ENCODE measurements at regions not wholly inside any gene's neighbourhood (a gene's known extent, or its start where the extent isn't known, plus 50 kb on each side); places are given as distances from the start of the nearest gene placed in this dataset.
"Not testable (repeated sequence)": the region's sequence is repeated elsewhere in the genome, so short reads cannot be mapped to it uniquely, and the experiment has no call there.

DNA sequence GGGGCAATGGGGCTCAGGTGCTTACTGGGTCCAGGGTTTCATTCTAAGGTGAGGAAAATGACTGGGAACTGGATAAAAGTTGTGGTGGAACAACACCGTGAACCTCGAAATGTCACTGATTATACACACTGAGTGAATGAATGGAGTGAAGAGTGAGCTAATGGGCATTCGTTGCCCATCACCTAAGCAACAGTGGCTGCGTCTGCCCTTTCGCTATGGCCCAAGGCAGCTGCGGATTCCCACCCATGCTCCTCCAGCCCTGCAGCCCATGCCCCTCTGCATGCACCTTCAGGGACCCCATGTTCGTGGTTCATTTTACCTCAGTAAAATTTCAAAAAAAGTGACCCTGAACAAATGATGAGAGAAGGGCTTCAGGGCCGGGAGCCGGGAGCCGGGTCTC lies 196.3 kb downstream of the CTTN start:
- Mint-ChIP-seq H3K36me3 (no peaks in the 10 kb centered on the region), H3K4me1 (peaks cover 6 to 12% (median 9%) of the 10 kb centered on the region in 4 donors), H3K9me3 (peaks cover 0 to under 1% (median 0%) of the 10 kb centered on the region in 9 donors), H3K4me3 (no peak overlapping the region), H3K27me3 (peaks cover 12 to 40% (median 24%) of the 10 kb centered on the region in 5 donors), H3K27ac (no peak overlapping the region)
- ATAC-seq (no peak), DNase-seq (peak in 1 of 10 donors; percentile 35)
- POLR2A ChIA-PET, result no interaction called here

DNA sequence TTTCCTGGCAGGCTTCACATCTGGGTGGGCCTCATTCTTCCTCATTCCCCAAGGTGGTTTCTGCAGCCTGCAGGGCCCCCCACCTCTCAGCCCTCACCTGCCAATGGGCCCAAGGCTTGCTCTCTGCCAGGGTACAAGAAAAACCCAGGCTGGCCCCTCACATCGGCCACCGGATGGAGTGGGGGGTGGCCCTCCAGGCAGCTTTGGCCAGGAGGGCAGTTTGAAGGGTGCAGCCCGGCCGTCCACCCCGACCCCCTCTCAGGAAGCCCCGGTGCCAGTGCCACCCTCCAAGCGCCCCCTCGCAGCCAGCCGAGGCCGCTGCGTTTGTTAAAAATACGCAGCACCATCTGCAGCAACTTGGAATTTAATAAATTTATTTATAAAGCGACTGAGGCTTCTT lies 196.7 kb downstream of the CTTN start:
- DNase-seq (no peak), ATAC-seq (no peak)
- Mint-ChIP-seq H3K9me3 (no peaks in the 10 kb centered on the region), H3K4me1 (peaks cover 3 to 9% (median 6%) of the 10 kb centered on the region in 4 donors), H3K4me3 (no peak overlapping the region), H3K27ac (no peak overlapping the region), H3K36me3 (no peaks in the 10 kb centered on the region), H3K27me3 (peaks cover 11 to 36% (median 23%) of the 10 kb centered on the region in 5 donors)
- POLR2A ChIA-PET, result no interaction called here

DNA sequence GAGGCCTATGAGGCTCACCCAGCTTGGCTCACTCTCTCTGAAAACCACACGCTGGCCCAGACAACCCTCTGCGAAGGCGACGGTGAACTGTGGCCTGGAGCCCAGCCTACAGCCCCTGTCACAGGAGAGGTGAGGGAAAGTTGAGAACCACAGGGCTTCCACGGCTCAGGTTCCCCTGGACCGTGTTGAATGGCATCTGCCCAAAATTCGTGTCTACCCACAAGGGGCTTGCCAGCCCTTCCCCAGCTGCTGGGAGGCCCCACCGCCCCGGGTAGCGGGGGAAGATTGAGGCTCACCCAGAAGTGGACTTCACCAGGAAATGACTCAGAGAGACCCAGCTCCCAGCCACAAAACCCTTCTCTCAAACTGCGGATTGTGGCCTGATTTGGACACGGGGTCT lies 197.1 kb downstream of the CTTN start:
- POLR2A ChIA-PET, result no interaction called here
- Mint-ChIP-seq H3K4me1 (peaks cover 0 to 4% (median 3%) of the 10 kb centered on the region in 4 donors), H3K27ac (no peak overlapping the region), H3K36me3 (no peaks in the 10 kb centered on the region), H3K9me3 (no peaks in the 10 kb centered on the region), H3K27me3 (peaks cover 11 to 36% (median 23%) of the 10 kb centered on the region in 5 donors), H3K4me3 (no peak overlapping the region)
- no peak for ATAC-seq
- no peak for DNase-seq

DNA sequence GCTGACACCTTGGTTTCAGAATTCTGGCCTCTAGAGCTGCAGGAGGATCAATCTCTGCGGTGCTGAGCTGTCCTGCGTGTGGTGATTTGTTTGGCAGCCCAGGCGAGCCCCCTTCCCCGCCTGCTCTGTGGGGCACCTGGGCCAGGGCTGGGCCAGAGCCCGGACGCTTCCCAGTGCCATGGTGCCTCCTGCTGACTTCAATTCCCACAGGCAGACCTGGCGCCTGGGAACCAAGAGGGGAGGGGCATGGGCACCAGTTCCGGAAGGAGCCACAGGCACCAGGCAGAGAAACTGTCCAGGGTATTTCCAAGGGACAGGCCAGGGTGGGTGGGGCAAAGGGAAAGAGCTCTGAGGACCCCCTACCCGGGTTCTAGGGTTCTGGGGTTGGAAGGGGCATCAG lies 197.8 kb downstream of the CTTN start:
- POLR2A ChIA-PET, result no interaction called here
- no peaks in the 10 kb centered on the region for H3K9me3 Mint-ChIP-seq
- no peaks in the 10 kb centered on the region for H3K36me3 Mint-ChIP-seq
- no peak overlapping the region for H3K27ac Mint-ChIP-seq
- ATAC-seq, result no peak
- H3K4me1 Mint-ChIP-seq, result no peaks in the 10 kb centered on the region
- no peak overlapping the region for H3K4me3 Mint-ChIP-seq
- no peak for DNase-seq
- H3K27me3 Mint-ChIP-seq, result peaks cover 8 to 31% (median 23%) of the 10 kb centered on the region in 5 donors

DNA sequence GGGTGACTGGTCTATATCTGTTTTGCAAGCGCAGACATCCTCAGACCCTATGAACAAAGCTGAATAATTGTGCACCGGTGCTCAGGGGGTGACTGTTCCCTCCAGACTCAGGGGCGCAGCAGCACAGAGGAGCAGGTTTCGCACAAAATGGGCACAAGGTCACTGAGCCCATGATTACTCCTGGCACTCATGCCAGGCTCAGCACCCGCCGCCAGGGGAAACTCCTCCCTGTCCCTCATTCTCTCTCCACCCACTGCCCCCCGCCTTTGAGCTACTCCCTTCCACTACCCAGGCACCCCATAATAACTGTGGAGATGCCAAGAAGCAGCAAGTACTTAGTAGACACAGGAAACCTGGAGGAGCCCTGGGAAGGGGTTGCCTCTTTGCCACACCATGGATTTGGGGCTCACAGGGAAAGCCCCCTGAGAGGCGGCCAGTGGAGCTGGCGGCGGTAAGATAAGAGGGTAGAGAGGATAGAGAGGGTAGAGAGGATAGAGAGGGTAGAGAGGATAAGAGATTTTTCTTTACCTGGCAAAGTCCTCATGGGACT lies 198.8 kb downstream of the CTTN start:
- no peak overlapping the region for H3K27ac Mint-ChIP-seq
- POLR2A ChIA-PET, result no interaction called here
- H3K36me3 Mint-ChIP-seq, result no peaks in the 10 kb centered on the region
- H3K27me3 Mint-ChIP-seq, result peaks cover 8 to 30% (median 23%) of the 10 kb centered on the region in 5 donors
- no peaks in the 10 kb centered on the region for H3K4me1 Mint-ChIP-seq
- ATAC-seq, result no peak
- H3K9me3 Mint-ChIP-seq, result no peaks in the 10 kb centered on the region
- no peak for DNase-seq
- H3K4me3 Mint-ChIP-seq, result no peak overlapping the region

DNA sequence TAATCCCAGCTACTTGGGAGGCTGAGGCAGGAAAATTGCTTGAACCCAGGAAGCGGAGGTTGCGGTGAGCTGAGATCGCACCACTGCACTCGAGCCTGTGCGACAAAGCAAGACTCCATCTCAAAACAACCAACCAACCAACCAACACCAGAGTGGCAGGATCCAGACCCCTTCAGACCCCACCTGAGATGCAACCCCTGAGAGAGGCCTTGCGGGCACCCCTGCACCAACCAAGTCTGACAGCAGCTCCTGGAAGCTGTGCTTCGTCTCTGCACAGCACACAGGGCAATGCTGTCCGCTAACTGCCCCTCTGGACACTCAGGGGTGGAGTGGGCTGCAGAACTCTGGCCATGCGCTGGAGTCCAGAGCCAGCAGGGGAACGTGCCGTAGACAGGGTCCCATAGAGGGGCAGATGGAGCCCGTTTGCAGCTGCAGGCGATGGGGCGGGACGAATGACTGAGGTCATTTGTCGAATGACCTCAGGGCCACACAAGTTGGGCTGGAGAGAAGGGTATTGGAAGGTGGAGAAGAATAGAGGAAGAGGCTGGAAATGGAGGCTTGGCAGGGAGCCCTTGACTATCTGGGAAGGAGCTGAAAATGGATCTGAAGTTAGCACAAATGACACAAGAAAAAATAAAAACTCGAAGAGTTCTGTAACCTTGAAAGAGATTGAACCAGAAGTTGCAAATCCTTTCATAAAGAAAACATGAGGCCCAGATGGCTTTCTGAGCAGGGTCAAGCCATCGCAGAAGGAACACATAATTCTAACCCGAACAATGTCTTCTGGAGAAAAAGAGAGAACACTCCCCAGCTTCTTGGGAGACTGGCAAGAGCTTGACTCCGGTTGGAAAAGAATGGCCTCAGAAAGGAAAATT lies 199.7 kb downstream of the CTTN start:
- DNase-seq (no peak), ATAC-seq (no peak)
- H3K4me1 Mint-ChIP-seq, result no peaks in the 10 kb centered on the region
- no peak overlapping the region for H3K27ac Mint-ChIP-seq
- H3K9me3 Mint-ChIP-seq, result no peaks in the 10 kb centered on the region
- no peak overlapping the region for H3K4me3 Mint-ChIP-seq
- no peaks in the 10 kb centered on the region for H3K36me3 Mint-ChIP-seq
- H3K27me3 Mint-ChIP-seq, result peaks cover 8 to 27% (median 19%) of the 10 kb centered on the region in 5 donors
- POLR2A ChIA-PET, result no interaction called here

DNA sequence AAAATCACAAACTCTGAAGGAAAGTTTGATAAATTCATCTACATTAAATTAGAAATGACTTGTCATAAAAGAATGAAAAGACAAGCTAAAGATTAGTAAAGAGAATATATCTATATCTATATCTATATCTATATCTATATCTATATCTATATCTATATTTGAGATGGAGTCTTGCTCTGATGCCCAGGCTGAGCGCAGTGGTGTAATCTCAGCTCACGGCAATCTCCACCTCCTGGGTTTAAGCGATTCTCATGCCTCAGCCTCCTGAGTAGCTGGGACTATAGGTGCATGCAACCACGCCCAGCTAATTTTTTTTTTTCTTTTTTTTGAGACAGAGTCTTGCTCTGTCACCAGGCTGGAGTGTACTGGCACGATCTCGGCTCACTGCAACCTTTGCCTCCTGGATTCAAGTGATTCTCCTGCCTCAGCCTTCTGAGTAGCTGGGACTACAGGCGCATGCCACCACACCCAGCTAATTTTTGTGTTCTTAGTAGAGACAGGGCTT lies 202.6 kb downstream of the CTTN start:
- H3K9me3 Mint-ChIP-seq, POLR2A ChIA-PET, H3K27ac Mint-ChIP-seq, H3K36me3 Mint-ChIP-seq, DNase-seq, H3K4me3 Mint-ChIP-seq, H3K4me1 Mint-ChIP-seq, ATAC-seq: not testable (repeated sequence)
- peaks cover 3 to 20% (median 12%) of the 10 kb centered on the region in 5 donors for H3K27me3 Mint-ChIP-seq

DNA sequence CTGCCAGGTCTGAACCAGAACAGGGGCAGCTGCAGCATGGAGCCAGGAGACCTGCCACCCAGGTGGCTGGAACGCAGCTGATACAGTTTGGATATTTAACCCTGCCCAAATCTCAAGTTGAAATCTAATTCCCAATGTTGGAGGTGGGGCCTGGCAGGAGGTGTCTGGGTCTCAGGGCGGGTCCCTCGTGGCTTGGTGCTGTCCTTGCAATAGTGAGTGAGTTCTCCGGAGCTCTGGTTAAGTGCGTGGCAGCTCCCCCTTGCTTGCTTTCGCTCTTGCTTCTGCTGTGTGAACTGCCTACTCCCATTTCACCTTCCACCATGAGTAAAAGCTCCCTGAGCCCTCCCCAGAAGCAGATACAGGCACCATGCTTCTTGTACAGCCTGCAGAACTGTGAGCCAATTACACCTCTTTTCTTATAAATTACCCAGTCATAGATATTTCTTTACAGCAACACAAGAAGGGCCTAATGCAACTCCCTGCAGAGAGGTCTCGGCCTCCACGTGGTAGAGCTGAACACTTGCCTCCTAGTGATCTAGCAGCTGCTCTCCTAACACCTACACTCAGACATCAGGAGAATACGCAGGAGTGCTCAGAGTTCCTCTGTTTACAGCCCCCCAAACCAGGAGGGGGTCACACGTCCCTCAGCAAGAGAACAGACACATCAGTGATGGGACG lies 203.7 kb downstream of the CTTN start:
- Mint-ChIP-seq H3K4me3 (no peak overlapping the region), H3K9me3 (no peaks in the 10 kb centered on the region), H3K27me3 (peaks cover 3 to 12% (median 9%) of the 10 kb centered on the region in 5 donors), H3K4me1 (no peaks in the 10 kb centered on the region), H3K27ac (no peak overlapping the region), H3K36me3 (no peaks in the 10 kb centered on the region)
- POLR2A ChIA-PET, result no interaction called here
- DNase-seq (peak in 1 of 10 donors; percentile 22), ATAC-seq (no peak)

DNA sequence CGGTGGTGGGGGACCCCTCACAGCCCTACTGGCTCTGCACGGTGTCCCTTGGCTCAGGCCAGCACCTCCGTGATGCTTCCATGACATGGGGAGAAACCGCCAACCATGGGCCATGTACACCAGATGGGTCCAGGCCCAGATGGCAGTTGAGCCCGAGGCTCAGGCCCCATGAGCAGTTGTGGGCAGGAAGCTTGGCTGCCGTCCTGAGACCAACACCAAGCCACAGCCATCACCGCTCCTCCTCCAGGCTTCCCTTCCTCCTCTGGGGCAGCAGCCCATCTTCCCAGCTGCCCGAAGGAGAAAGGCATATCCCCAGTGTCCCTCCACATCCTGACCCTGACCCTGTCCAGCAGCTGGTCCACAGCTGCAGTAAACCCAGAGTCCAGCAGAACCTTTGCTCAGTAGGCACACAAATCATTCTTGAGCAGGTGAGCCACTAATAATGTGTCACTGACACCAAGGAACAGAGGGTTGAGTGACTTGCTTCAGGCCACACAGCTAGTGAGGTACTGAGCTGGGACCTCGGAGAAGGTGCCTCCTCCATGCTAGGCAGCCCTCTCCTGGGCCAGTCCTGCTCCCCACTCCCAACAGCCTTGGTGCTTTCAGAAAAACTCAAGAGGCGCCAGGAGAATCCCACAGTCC lies 204.9 kb downstream of the CTTN start:
- H3K9me3 Mint-ChIP-seq, result no peaks in the 10 kb centered on the region
- DNase-seq (peak in 1 of 10 donors; percentile 45), ATAC-seq (no peak)
- peaks cover 0 to 4% (median 1%) of the 10 kb centered on the region in 5 donors for H3K27me3 Mint-ChIP-seq
- H3K36me3 Mint-ChIP-seq, result no peaks in the 10 kb centered on the region
- POLR2A ChIA-PET, result no interaction called here
- no peak overlapping the region for H3K4me3 Mint-ChIP-seq
- no peaks in the 10 kb centered on the region for H3K4me1 Mint-ChIP-seq
- no peak overlapping the region for H3K27ac Mint-ChIP-seq

DNA sequence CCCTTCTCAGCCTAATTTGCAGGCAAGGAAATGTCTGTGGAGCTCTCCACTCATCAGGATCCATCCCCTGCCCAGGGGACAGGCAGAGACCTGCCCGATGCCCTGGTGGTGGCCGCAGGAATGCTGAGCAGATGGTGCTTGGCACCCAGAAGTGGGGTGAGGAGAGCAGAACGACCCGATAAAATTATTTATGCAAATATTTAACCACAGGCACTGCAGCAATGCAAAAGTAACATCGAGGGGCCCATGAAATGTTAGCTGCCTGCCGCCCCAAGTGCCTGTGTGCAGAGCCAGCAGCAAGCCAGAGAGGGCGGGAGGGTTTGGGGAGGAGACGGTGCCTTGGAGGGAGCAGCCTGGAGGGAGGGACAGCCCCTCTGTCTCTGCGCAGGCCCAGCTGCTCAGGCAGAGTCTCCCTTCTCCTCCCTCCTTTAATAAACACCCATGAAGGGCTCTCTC lies 205.5 kb downstream of the CTTN start:
- no peaks in the 10 kb centered on the region for H3K36me3 Mint-ChIP-seq
- H3K27me3 Mint-ChIP-seq, result peaks cover 0 to 3% (median 0%) of the 10 kb centered on the region in 5 donors
- H3K4me3 Mint-ChIP-seq, result no peak overlapping the region

DNA sequence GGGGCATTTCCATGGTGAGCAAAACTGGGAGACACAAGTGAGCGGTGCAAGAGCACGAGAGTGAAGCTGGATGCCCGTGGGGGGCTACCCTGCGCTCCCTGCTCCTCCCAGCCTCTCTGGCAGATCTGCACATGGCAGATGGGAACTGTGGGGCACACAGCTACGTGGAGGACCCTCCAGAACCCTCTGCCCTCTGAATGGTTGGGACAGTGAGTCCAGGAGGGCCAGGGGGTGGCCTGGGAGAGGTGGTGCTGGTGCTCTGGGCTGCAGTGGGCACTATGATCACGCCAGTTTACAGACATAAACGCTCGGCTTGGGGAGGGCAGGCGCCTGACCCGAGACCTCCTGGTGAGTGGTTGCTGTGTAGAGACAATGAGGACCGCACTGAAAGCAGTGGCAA lies 205.9 kb downstream of the CTTN start:
- DNase-seq (peak in 1 of 10 donors; percentile 57), ATAC-seq (no peak)
- Mint-ChIP-seq H3K27me3 (peaks cover 0 to 6% (median 0%) of the 10 kb centered on the region in 5 donors), H3K9me3 (no peaks in the 10 kb centered on the region), H3K36me3 (no peaks in the 10 kb centered on the region), H3K4me3 (no peak overlapping the region), H3K27ac (no peak overlapping the region), H3K4me1 (no peaks in the 10 kb centered on the region)
- POLR2A ChIA-PET, result no interaction called here

More for the DNA sequence above, 205.5 kb downstream of the CTTN start:
- Mint-ChIP-seq H3K9me3 (no peaks in the 10 kb centered on the region), H3K4me1 (no peaks in the 10 kb centered on the region), H3K27ac (peak overlapping the region in 1 of 10 donors; percentile 29)
- POLR2A ChIA-PET, result no interaction called here
- peak in 1 of 10 donors; percentile 48 for DNase-seq
- ATAC-seq, result no peak

DNA sequence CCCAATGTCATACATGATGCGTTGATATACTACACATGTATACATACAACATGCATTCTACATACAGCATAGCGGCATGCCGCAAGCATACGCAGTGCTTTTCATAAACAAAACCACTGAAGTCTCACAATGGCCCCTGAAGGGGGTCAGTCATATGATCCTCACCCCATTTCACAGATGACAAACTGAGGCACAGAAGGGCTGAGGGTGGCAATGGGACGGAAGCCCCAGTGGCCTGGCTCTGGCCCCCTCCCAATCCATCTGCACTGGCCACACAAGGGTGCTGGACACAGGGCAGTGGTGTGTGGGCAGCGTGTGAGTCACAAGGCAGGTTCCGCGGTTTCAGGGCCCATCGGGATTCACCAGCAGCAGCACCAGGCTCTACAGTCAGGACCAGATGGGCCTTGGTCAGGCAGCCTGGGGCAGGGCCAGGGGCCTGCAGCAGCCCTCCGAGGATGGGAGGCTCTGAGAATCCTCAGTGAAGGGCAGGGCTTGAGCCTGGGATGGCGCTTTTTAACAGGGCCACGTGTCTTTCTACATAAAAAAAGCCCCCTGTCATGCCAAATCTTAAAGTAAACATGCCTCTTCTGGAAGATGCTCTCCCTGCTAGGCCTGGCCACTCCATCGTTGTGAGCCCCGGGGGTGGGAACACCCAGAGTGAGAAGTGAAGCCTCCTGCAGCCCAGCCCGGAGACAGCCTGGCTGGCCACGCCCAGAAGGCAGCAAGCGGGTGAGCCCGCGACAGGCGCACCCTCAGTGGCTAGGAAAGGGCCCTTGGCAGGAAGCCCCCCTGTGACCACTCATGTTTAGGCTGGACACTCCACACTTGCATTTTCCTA lies 206.5 kb downstream of the CTTN start:
- H3K27ac Mint-ChIP-seq, result no peak overlapping the region
- peaks cover 0 to 6% (median 0%) of the 10 kb centered on the region in 5 donors for H3K27me3 Mint-ChIP-seq
- DNase-seq, result peak in 1 of 10 donors; percentile 35
- no peak for ATAC-seq
- H3K36me3 Mint-ChIP-seq, result no peaks in the 10 kb centered on the region
- no peak overlapping the region for H3K4me3 Mint-ChIP-seq
- POLR2A ChIA-PET, result no interaction called here
- H3K4me1 Mint-ChIP-seq, result no peaks in the 10 kb centered on the region
- no peaks in the 10 kb centered on the region for H3K9me3 Mint-ChIP-seq

All from naive thymus-derived CD8-positive, alpha-beta T cell (primary cell).